SHP77 treated with DMSO at 0.1 percent for 48 hours (cell line): ENCODE measurements at regions not wholly inside any gene's neighbourhood (a gene's known extent, or its start where the extent isn't known, plus 50 kb on each side); places are given as distances from the start of the nearest gene placed in this dataset.
"Not testable (repeated sequence)": the region's sequence is repeated elsewhere in the genome, so short reads cannot be mapped to it uniquely, and the experiment has no call there.

Experiments
- DNase-seq: peaks from one replicate; lab custom pipeline; 2025; lab: John Stamatoyannopoulos, UW

- no peak for DNase-seq
Measured at GRCh38 chr10:84632866-84633265, 304.5 kb downstream of the CCSER2 start.

GRCh38 chr10:84634636-84635035 is 306.2 kb downstream of the CCSER2 start:
- no peak for DNase-seq

GRCh38 chr10:84650628-84651027 is 322.2 kb downstream of the CCSER2 start:
- not testable (repeated sequence) for DNase-seq

GRCh38 chr10:84654671-84655070 is 326.3 kb downstream of the CCSER2 start:
- no peak for DNase-seq

- no peak for DNase-seq
Measured at GRCh38 chr10:84659027-84659426, 330.6 kb downstream of the CCSER2 start.

GRCh38 chr10:84659497-84660439 is 331.4 kb downstream of the CCSER2 start:
- DNase-seq = no peak

- DNase-seq = no peak
Measured at GRCh38 chr10:84660450-84661159, 332.2 kb downstream of the CCSER2 start.

GRCh38 chr10:84665211-84665610 is 336.8 kb downstream of the CCSER2 start:
- DNase-seq = no peak

- DNase-seq = no peak
Measured at GRCh38 chr10:84665883-84666463, 337.6 kb downstream of the CCSER2 start.

- DNase-seq = no peak
Measured at GRCh38 chr10:84668186-84668763, 339.9 kb downstream of the CCSER2 start.

- no peak for DNase-seq
Measured at GRCh38 chr10:84675060-84675459, 346.7 kb downstream of the CCSER2 start.

GRCh38 chr10:84676536-84676935 is 348.1 kb downstream of the CCSER2 start:
- DNase-seq = no peak

GRCh38 chr10:84681781-84682180 is 353.4 kb downstream of the CCSER2 start:
- DNase-seq = no peak

- DNase-seq = no peak
Measured at GRCh38 chr10:84683550-84683949, 355.2 kb downstream of the CCSER2 start.

GRCh38 chr10:84683980-84684740 is 355.8 kb downstream of the CCSER2 start:
- DNase-seq = no peak

GRCh38 chr10:84685047-84685660 is 356.8 kb downstream of the CCSER2 start:
- DNase-seq = no peak

GRCh38 chr10:84693006-84693405 is 364.6 kb downstream of the CCSER2 start:
- DNase-seq = no peak

- DNase-seq = no peak
Measured at GRCh38 chr10:84695902-84696301, 367.5 kb downstream of the CCSER2 start.

- no peak for DNase-seq
Measured at GRCh38 chr10:84696610-84697009, 368.2 kb downstream of the CCSER2 start.

GRCh38 chr10:84698989-84699388 is 370.6 kb downstream of the CCSER2 start:
- DNase-seq = no peak

GRCh38 chr10:84700668-84701369 is 372.4 kb downstream of the CCSER2 start:
- DNase-seq = no peak
